Duodenal mucosa (tissue), 2 donors: ENCODE measurements at regions not wholly inside any gene's neighbourhood (a gene's known extent, or its start where the extent isn't known, plus 50 kb on each side); places are given as distances from the start of the nearest gene placed in this dataset.

ENCODE experiments used
- H3K27ac ChIP-seq: one replicate; pipeline ENCODE4 v1.7.0; 2013; ENCODE audit warnings: low read depth, low read length
- H3K27me3 ChIP-seq, 2 donors: one replicate each; pipeline ENCODE4 v1.7.0; 2013; ENCODE audit warnings: low read length in 2 of 2, control low read depth in 1 of 2; ENCODE audit not compliant: insufficient read depth in 2 of 2, control insufficient read depth in 1 of 2
- H3K36me3 ChIP-seq, 2 donors: one replicate each; pipeline ENCODE4 v1.7.0; 2013; ENCODE audit warnings: low read length in 2 of 2, control low read depth in 1 of 2; ENCODE audit not compliant: insufficient read depth in 2 of 2, control insufficient read depth in 1 of 2
- H3K4me1 ChIP-seq, 2 donors: one replicate each; pipeline ENCODE4 v1.7.0; 2013; ENCODE audit warnings: low read length in 2 of 2, control low read depth in 1 of 2; ENCODE audit not compliant: insufficient read depth in 2 of 2, control insufficient read depth in 1 of 2
- H3K4me3 ChIP-seq, 2 donors: one replicate each; pipeline ENCODE4 v1.7.0; 2013; ENCODE audit warnings: low read length in 2 of 2, low read depth in 1 of 2
- H3K9ac ChIP-seq, 2 donors: one replicate each; pipeline ENCODE4 v1.7.0; 2013; ENCODE audit warnings: low read length in 2 of 2, low read depth in 1 of 2
- H3K9me3 ChIP-seq, 2 donors: one replicate each; pipeline ENCODE4 v1.7.0; 2013; ENCODE audit warnings: low read length in 2 of 2, control low read depth in 1 of 2; ENCODE audit not compliant: control insufficient read depth in 1 of 2

DNA sequence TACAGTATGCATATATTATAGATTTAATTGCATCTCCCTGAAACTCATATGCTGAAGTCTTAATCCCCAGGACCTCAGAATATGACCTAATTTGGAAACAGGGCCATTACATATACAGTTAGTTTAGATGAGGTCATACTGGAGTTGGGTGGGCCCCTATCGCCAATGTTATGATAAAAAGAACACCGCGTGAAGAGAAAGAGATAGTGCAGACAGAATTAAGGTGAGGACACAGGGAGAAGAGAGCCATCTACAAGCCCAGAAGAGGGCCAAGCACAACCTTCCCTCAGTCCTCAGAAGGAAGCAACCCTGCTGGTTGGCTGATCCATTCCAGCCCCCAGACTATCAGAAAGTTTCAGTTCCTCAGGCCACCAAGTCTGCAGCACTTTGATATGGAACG is 311.9 kb upstream of the RAB6C start:
- H3K9me3 ChIP-seq, result no peaks in the 10 kb centered on the region
- H3K27ac ChIP-seq, result no peak overlapping the region
- no peaks in the 10 kb centered on the region for H3K36me3 ChIP-seq
- H3K4me1 ChIP-seq, result no peaks in the 10 kb centered on the region
- no peak overlapping the region for H3K9ac ChIP-seq
- H3K27me3 ChIP-seq, result no peaks in the 10 kb centered on the region
- no peak overlapping the region for H3K4me3 ChIP-seq

DNA sequence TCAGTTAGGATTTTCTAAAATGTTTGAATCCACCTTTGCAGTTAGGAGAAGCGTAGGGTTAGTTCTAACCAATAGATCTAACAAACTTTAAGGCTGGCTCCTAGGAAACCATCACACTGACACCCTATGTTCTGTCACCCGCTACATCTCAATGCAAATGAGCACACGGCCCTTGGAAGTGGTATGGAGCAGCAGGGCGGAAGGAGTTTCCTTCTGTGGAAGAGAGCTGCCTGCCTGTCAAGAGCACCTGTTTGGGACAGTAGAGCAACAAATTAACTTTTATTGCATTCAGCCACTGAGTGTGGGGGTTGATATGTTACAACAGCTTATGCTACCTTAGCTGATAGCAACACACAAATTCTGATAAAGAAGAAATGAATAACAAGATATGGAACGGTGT is 306.9 kb upstream of the RAB6C start:
- H3K36me3 ChIP-seq, result no peaks in the 10 kb centered on the region
- peaks cover 0 to 4% of the 10 kb centered on the region in 2 donors for H3K27me3 ChIP-seq
- no peak overlapping the region for H3K4me3 ChIP-seq
- no peak overlapping the region for H3K9ac ChIP-seq
- no peak overlapping the region for H3K27ac ChIP-seq
- H3K9me3 ChIP-seq, result no peaks in the 10 kb centered on the region
- H3K4me1 ChIP-seq, result no peaks in the 10 kb centered on the region

DNA sequence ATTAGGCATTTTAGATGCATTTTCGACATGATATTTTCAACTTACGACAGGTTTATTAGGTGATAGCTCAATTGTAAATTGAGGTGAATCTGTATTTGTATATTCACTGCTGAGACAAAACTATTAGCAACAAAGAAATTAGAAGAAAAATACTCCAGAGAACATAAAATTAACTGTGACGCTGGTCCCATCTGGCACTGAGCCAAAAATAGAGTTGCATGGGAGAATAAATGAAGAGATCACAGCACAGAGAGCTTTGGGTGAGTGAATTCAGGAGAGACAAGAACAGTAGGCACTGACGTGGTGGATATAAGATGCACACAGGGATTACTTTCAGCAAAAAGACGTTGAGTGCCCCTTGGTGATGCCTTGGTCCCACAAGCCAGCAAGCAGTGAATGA is 306.2 kb upstream of the RAB6C start:
- Histone ChIP-seq H3K4me3 (no peak overlapping the region), H3K27ac (no peak overlapping the region), H3K4me1 (no peaks in the 10 kb centered on the region), H3K9ac (no peak overlapping the region), H3K36me3 (no peaks in the 10 kb centered on the region), H3K9me3 (no peaks in the 10 kb centered on the region), H3K27me3 (peaks cover 0 to 4% of the 10 kb centered on the region in 2 donors)

DNA sequence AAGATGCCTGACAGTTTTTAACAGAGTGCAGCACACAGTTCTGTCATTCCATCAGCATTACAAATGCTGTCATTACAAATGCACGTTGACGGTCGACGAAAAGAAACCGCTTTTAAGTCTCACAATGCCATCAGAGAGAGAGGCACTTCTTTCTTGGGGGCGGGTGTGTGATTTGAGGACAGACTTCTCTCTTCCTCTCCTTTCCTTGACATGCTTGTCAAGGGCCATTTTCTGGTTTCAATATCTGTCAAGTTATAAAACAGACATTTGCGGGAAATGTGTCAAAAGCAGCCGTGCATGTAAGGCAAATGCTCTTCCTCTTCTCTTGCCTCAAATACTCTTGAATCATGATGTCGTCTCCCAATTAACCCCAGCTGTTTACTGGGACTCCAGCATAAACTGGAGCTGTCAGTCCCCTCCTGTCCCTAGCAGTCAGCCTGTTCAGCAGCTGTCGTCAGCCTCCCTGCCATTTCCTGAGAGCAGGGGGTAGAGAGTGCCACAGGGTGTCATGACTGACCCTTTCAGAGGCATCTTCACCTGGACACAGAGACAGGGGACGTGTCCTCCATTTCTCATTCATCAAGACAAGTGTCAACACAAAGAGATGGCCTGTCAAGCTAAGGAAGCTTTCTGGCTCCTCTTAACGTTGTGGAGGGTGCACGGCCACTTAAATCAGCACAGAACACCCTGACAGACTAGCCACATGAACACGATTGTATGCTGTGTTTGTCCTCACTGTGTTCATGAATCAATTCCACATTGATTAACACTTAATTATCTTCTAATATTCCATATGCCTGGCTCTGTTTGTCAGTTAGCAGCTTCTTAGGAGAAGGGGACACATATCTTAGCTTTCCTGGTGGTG is 305.4 kb upstream of the RAB6C start:
- Histone ChIP-seq H3K4me1 (no peaks in the 10 kb centered on the region), H3K27me3 (peaks cover 0 to 4% of the 10 kb centered on the region in 2 donors), H3K9me3 (no peaks in the 10 kb centered on the region), H3K9ac (no peak overlapping the region), H3K4me3 (no peak overlapping the region), H3K27ac (no peak overlapping the region), H3K36me3 (no peaks in the 10 kb centered on the region)

DNA sequence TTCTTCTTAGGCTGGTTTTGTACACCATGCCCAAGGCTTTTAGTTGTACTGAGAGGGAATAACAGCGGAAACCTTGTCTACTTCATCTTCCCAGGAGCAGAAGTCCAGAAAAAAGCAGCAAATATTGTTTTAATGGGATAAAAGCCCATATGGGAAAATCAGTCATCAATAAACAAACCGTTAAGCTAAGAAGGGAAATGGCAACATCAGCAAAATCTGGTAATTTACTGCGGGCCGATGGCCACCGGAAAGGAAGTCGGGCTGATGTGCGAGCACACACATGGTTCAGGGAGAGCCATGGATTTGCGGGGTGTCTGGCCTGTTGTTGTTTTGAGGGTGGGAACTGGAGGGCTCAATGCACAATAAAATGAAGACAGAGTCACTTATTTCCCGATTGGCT is 300.7 kb upstream of the RAB6C start:
- H3K4me3 ChIP-seq, result no peak overlapping the region
- no peaks in the 10 kb centered on the region for H3K4me1 ChIP-seq
- no peaks in the 10 kb centered on the region for H3K9me3 ChIP-seq
- H3K27ac ChIP-seq, result no peak overlapping the region
- H3K9ac ChIP-seq, result no peak overlapping the region
- no peaks in the 10 kb centered on the region for H3K36me3 ChIP-seq
- peaks cover 0 to 4% of the 10 kb centered on the region in 2 donors for H3K27me3 ChIP-seq

DNA sequence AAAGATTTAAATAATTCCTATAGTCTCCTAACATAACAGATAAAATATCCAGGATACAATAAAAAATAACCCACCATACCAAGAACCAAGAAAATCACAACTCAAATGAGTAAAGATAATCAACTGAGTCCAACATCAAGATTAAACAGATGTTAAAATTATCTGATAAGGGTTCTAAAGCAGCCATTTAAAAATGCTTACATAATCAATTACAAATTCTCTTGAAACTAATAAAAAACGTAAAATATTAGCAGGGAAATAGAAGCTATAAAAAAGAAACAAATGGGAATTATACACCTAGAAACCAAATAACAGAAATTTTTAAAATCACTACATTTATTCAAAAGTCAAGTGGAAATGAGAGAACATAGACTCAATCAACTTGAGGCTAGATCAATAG is 297.7 kb upstream of the RAB6C start:
- Histone ChIP-seq H3K27me3 (no peaks in the 10 kb centered on the region), H3K9ac (no peak overlapping the region), H3K9me3 (no peaks in the 10 kb centered on the region), H3K36me3 (no peaks in the 10 kb centered on the region), H3K4me3 (no peak overlapping the region), H3K27ac (no peak overlapping the region), H3K4me1 (no peaks in the 10 kb centered on the region)

DNA sequence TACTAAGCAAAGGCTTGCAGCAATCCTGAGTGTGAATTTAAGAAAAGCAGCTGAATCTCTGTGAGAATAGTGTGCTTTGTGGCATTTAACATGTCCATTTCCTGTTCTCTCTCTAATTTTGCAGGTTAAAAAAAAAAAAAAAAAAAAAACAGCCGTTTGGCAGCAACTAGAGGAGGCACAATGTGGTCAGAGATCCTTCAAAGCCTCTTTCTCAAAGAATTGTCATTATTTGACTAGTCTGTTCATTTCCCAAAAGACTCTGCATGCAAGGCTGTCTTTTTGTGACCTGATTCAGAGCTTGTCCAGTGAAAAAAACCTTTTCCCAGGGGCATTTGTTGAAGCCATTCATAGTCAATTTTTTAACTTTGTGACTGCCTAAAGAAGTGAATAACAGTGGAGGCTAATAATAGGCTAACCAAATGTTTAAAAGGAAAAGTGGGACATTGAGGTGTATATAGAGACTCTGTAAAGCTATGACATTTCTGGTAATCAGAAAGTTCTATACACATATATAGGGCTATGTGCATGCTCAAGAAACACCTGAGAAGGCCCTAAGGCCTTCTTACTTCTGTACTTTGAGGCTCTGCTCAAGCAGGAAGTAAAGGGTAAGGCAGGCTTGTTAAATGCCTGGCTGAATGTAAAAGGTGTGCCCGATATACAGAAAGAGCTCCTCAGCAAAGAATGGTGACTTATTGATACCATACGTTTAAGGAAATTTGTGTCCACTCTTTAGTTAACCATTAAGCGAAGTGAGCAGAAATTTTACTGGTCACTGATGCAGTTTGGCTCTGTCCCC is 289.6 kb upstream of the RAB6C start:
- no peaks in the 10 kb centered on the region for H3K27me3 ChIP-seq
- no peak overlapping the region for H3K4me3 ChIP-seq

DNA sequence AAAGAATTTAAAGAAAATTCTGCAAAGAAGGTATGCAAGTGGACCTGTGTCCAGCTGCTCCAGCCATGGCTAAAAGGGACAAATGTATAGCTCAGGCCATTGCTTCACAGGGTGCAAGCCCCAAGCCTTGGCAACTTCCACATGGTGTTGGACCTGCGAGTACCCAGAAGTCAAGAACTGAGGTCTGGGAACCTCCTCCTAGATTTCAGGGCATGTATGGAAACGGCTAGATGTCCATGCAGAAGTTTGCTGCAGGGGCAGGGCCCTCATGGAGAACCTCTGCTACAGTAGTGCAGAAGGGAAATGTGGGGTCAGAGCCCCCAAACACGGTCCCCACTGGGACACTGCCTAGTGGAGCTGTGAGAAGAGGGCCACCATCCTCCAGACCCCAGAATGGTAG is 284.0 kb upstream of the RAB6C start:
- H3K27ac ChIP-seq, result no peak overlapping the region
- H3K27me3 ChIP-seq, result no peaks in the 10 kb centered on the region
- no peaks in the 10 kb centered on the region for H3K36me3 ChIP-seq
- no peak overlapping the region for H3K9ac ChIP-seq
- H3K4me1 ChIP-seq, result no peaks in the 10 kb centered on the region
- no peak overlapping the region for H3K4me3 ChIP-seq
- H3K9me3 ChIP-seq, result no peaks in the 10 kb centered on the region

More for the DNA sequence above, 289.6 kb upstream of the RAB6C start:
- Histone ChIP-seq H3K9ac (no peak overlapping the region), H3K4me1 (no peaks in the 10 kb centered on the region), H3K9me3 (no peaks in the 10 kb centered on the region), H3K27ac (no peak overlapping the region), H3K36me3 (no peaks in the 10 kb centered on the region)

DNA sequence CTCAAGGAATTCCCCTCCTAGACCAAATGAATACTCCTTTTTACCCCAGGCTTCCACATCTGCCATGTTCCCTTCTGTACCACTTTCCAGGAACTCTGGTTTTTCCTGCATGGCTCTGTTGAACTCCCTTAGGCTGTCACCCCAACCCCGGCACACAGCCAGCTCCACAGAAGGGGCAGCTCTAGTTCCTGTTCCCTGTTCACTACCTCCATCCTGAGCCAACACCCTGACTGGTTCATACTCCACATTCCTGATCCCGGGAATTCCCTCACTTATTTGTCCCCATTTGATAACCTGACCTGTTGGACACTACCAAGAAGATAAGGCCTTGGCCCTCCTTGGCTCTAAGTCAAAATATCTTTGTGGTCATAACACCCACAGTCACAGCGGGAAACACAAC is 280.9 kb upstream of the RAB6C start:
- no peak overlapping the region for H3K9ac ChIP-seq
- H3K36me3 ChIP-seq, result no peaks in the 10 kb centered on the region
- H3K27ac ChIP-seq, result no peak overlapping the region

DNA sequence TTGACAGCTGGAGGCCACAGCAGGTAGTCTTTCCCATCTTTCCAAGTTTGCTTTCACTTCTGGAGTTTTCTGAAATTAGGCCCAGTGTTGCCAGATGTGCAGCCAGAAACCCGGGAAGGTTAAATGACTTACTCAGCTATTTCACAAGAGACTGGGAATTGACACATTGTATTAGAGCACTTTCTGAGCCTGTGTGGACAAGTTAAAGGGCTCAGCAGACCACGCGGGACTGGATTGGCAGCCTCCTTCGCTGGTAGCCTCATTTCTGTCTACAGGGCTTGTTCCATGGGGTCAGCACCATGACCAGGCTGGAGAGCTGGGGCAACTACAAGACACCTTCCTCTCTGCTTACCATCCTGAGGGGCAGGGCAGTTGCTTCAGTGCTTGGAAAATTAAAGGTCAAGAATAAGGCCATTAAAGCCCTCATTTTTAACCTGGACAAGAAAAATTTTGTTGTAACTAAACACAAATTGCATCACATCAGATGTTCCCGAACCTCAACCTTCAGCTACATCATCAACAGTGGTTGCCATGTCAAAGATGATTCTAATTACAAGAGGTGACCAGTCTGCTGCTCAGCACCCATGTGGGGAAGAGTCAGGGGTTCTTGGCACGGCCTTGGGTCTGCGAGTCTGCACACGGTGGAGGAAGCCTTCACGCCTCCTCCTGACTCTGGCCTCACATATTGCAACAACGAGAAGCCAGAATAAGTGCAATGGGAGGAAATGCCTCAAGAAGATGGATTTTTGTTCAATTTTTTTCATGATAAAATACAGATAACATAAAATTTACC is 279.5 kb upstream of the RAB6C start:
- Histone ChIP-seq H3K9me3 (no peaks in the 10 kb centered on the region), H3K36me3 (no peaks in the 10 kb centered on the region), H3K9ac (no peak overlapping the region), H3K27ac (no peak overlapping the region), H3K27me3 (no peaks in the 10 kb centered on the region), H3K4me1 (no peaks in the 10 kb centered on the region), H3K4me3 (no peak overlapping the region)

More for the DNA sequence above, 280.9 kb upstream of the RAB6C start:
- no peaks in the 10 kb centered on the region for H3K4me1 ChIP-seq
- H3K27me3 ChIP-seq, result no peaks in the 10 kb centered on the region
- no peak overlapping the region for H3K4me3 ChIP-seq
- no peaks in the 10 kb centered on the region for H3K9me3 ChIP-seq
